Osteoblast (primary cell): ENCODE measurements at regions not wholly inside any gene's neighbourhood (a gene's known extent, or its start where the extent isn't known, plus 50 kb on each side); places are given as distances from the start of the nearest gene placed in this dataset.
A peak's percentile ranks its signal among the peaks of the same experiment; 100 is the strongest.
"Not testable (repeated sequence)": the region's sequence is repeated elsewhere in the genome, so short reads cannot be mapped to it uniquely, and the experiment has no call there.

Experiments used
- DNase-seq: peaks from one replicate; pipeline ENCODE4 v3.0.0; 2011; ENCODE audit warnings: low spot score, mixed read lengths; ENCODE audit not compliant: insufficient read length; ENCODE audit errors: missing footprints
- H2AFZ ChIP-seq: 2 replicates; pipeline ENCODE4 v1.6.0; 2011; ENCODE audit warnings: mild to moderate bottlenecking, low read length
- H3K27ac ChIP-seq: 2 replicates; pipeline ENCODE4 v1.5.1; 2011; ENCODE audit warnings: mild to moderate bottlenecking, low read depth, low read length, moderate library complexity
- H3K27me3 ChIP-seq: 2 replicates; pipeline ENCODE4 v1.6.0; 2012; ENCODE audit warnings: mild to moderate bottlenecking, control low read depth, inconsistent platforms, low read length, moderate library complexity; ENCODE audit not compliant: insufficient read depth
- H3K36me3 ChIP-seq: 2 replicates; pipeline ENCODE4 v1.5.1; 2011; ENCODE audit warnings: mild to moderate bottlenecking, low read length, control low read depth, moderate library complexity; ENCODE audit not compliant: insufficient read depth
- H3K4me1 ChIP-seq: 2 replicates; pipeline ENCODE4 v1.5.1; 2011; ENCODE audit warnings: mild to moderate bottlenecking, low read length, control low read depth, moderate library complexity; ENCODE audit not compliant: insufficient read depth
- H3K4me2 ChIP-seq: 2 replicates; pipeline ENCODE4 v1.6.0; 2011; ENCODE audit warnings: mild to moderate bottlenecking, low read length; ENCODE audit not compliant: insufficient read depth
- H3K4me3 ChIP-seq: fragments of 200-600 bp; sonication (generic); 3 replicates; pipeline ENCODE4 v1.5.1; 2012; ENCODE audit warnings: mild to moderate bottlenecking, low read length, inconsistent platforms; ENCODE audit not compliant: insufficient read depth
- H3K79me2 ChIP-seq: 2 replicates; pipeline ENCODE4 v1.6.0; 2012; ENCODE audit warnings: mild to moderate bottlenecking, low read length, control low read depth, inconsistent platforms; ENCODE audit not compliant: insufficient read depth
- H3K9me3 ChIP-seq: 2 replicates; pipeline ENCODE4 v1.5.1; 2011; ENCODE audit warnings: low read depth, low read length, control low read depth
- H4K20me1 ChIP-seq: 2 replicates; pipeline ENCODE4 v1.6.0; 2012; ENCODE audit warnings: mild to moderate bottlenecking, low read length, control low read depth; ENCODE audit not compliant: insufficient read depth
- CTCF ChIP-seq: IDR thresholded peaks from 2 replicates; pipeline ENCODE4 v1.5.1; 2011; ENCODE audit warnings: mild to moderate bottlenecking, low read depth, low read length, moderate library complexity; ENCODE audit errors: extremely low read depth

GRCh38 chr2:240191001-240191400 lies 50.5 kb upstream of the OTOS start:
- Histone ChIP-seq H3K4me3 (no peak overlapping the region), H4K20me1 (no peaks in the 10 kb centered on the region), H3K79me2 (no peaks in the 10 kb centered on the region), H3K27ac (no peak overlapping the region), H3K27me3 (peaks cover 15% of the 10 kb centered on the region), H3K9me3 (no peaks in the 10 kb centered on the region), H2AFZ (no peak overlapping the region), H3K4me1 (no peaks in the 10 kb centered on the region), H3K4me2 (no peak overlapping the region), H3K36me3 (no peaks in the 10 kb centered on the region)
- no peak for DNase-seq
- no peak for TF ChIP-seq CTCF

- Histone ChIP-seq H3K9me3 (no peaks in the 10 kb centered on the region), H3K27me3 (peaks cover 10% of the 10 kb centered on the region)
- DNase-seq, result no peak
Measured at GRCh38 chr2:240192661-240193060, 52.2 kb upstream of the OTOS start.

GRCh38 chr2:240194341-240194762 lies 53.9 kb upstream of the OTOS start:
- not testable (repeated sequence) for H2AFZ ChIP-seq, H3K4me3 ChIP-seq, H3K79me2 ChIP-seq, H3K4me2 ChIP-seq, H4K20me1 ChIP-seq, H3K27me3 ChIP-seq, H3K9me3 ChIP-seq, H3K27ac ChIP-seq, H3K4me1 ChIP-seq, DNase-seq, H3K36me3 ChIP-seq
- peak; percentile 37 for TF ChIP-seq CTCF

More at GRCh38 chr2:240192661-240193060, 52.2 kb upstream of the OTOS start:
- Histone ChIP-seq H3K4me1 (no peaks in the 10 kb centered on the region), H2AFZ (no peak overlapping the region), H4K20me1 (no peaks in the 10 kb centered on the region), H3K27ac (no peak overlapping the region), H3K4me3 (no peak overlapping the region), H3K4me2 (no peak overlapping the region), H3K79me2 (no peaks in the 10 kb centered on the region), H3K36me3 (no peaks in the 10 kb centered on the region)
- no peak for TF ChIP-seq CTCF

GRCh38 chr2:240195316-240195861 lies 54.9 kb upstream of the OTOS start:
- H3K36me3 ChIP-seq, result no peaks in the 10 kb centered on the region
- no peak for TF ChIP-seq CTCF
- no peaks in the 10 kb centered on the region for H4K20me1 ChIP-seq

More at GRCh38 chr2:240195316-240195861, 54.9 kb upstream of the OTOS start:
- H3K4me2 ChIP-seq, result no peak overlapping the region
- H3K9me3 ChIP-seq, result no peaks in the 10 kb centered on the region
- no peak overlapping the region for H3K27ac ChIP-seq
- H2AFZ ChIP-seq, result no peak overlapping the region
- H3K27me3 ChIP-seq, result peaks cover 12% of the 10 kb centered on the region
- no peaks in the 10 kb centered on the region for H3K79me2 ChIP-seq
- H3K4me1 ChIP-seq, result no peaks in the 10 kb centered on the region
- no peak overlapping the region for H3K4me3 ChIP-seq
- no peak for DNase-seq
